GM12878 (cell line): ENCODE measurements at regions not wholly inside any gene's neighbourhood (a gene's known extent, or its start where the extent isn't known, plus 50 kb on each side); places are given as distances from the start of the nearest gene placed in this dataset.

Source experiments
- CHD2 ChIP-seq: IDR thresholded peaks from 2 replicates; pipeline ENCODE4 v1.6.1; 2011; ENCODE audit warnings: low read depth, low read length, improper control_type of control experiment, borderline replicate concordance
- EP300 ChIP-seq, 2 experiments: fragments of 150-350 bp in 1 of 2; IDR thresholded peaks; 2 replicates each; pipeline ENCODE4 v1.6.1; 2011 to 2012; ENCODE audit warnings: low read depth in 2 of 2, low read length in 2 of 2, borderline replicate concordance in 1 of 2, improper control_type of control experiment in 1 of 2, inconsistent platforms in 1 of 2; ENCODE audit not compliant: control insufficient read depth in 1 of 2
- ETV6 ChIP-seq, 2 experiments: fragments of 450-650 bp in 1 of 2; IDR thresholded peaks in 1 of 2; conservative IDR thresholded peaks in 1 of 2; 2 replicates each; pipeline ENCODE4 v1.6.1; 2014; ENCODE audit warnings: antibody characterized with exemption in 1 of 2, borderline replicate concordance in 1 of 2, low read depth in 1 of 2, mild to moderate bottlenecking in 1 of 2, moderate library complexity in 1 of 2
- GATAD2B ChIP-seq: fragments of 450-650 bp; conservative IDR thresholded peaks from 2 replicates; pipeline ENCODE4 v1.6.1; 2017; ENCODE audit warnings: low read depth, mild to moderate bottlenecking, moderate library complexity
- HCFC1 ChIP-seq: fragments of 150-350 bp; IDR thresholded peaks from 2 replicates; pipeline ENCODE4 v1.6.1; 2014; ENCODE audit warnings: low read length
- IRF4 ChIP-seq: IDR thresholded peaks from 2 replicates; pipeline ENCODE4 v1.6.1; 2011; ENCODE audit warnings: low read depth, low read length
- KLF5 ChIP-seq: fragments of 450-650 bp; IDR thresholded peaks from 2 replicates; pipeline ENCODE4 v1.6.1; 2014; ENCODE audit warnings: mild to moderate bottlenecking; ENCODE audit not compliant: partially characterized antibody
- MEF2B ChIP-seq: fragments of 450-650 bp; IDR thresholded peaks from 2 replicates; pipeline ENCODE4 v1.6.1; 2018; ENCODE audit warnings: mild to moderate bottlenecking, moderate library complexity; ENCODE audit not compliant: partially characterized antibody, poor library complexity, severe bottlenecking
- NFIC ChIP-seq: IDR thresholded peaks from 2 replicates; pipeline ENCODE4 v1.6.1; 2012; ENCODE audit warnings: low read depth, mild to moderate bottlenecking, inconsistent platforms, low read length, moderate library complexity
- NFYA ChIP-seq: IDR thresholded peaks from 2 replicates; pipeline ENCODE4 v1.6.1; 2011; ENCODE audit warnings: low read depth, mild to moderate bottlenecking, low read length, improper control_type of control experiment, borderline replicate concordance
- NR2C2 ChIP-seq: IDR thresholded peaks from 2 replicates; pipeline ENCODE4 v1.6.1; 2011; ENCODE audit warnings: borderline replicate concordance, low read depth; ENCODE audit not compliant: control insufficient read depth, insufficient read length
- PML ChIP-seq: IDR thresholded peaks from 2 replicates; pipeline ENCODE4 v1.6.1; 2012; ENCODE audit warnings: low read length, inconsistent platforms
- SP1 ChIP-seq: IDR thresholded peaks from one replicate; pipeline ENCODE4 v1.6.1; 2011; ENCODE audit warnings: low read depth, low read length
- SPI1 ChIP-seq: IDR thresholded peaks from 2 replicates; pipeline ENCODE4 v1.6.1; 2011; ENCODE audit warnings: low read depth, mild to moderate bottlenecking, low read length, moderate library complexity, borderline replicate concordance; ENCODE audit not compliant: insufficient read depth
- WRNIP1 ChIP-seq: IDR thresholded peaks from 2 replicates; pipeline ENCODE4 v1.6.1; 2011; ENCODE audit warnings: low read depth, low read length, improper control_type of control experiment, borderline replicate concordance
- YBX1 ChIP-seq: fragments of 450-650 bp; IDR thresholded peaks from 2 replicates; pipeline ENCODE4 v1.6.1; 2016; ENCODE audit warnings: antibody characterized with exemption
- ZNF274 ChIP-seq: IDR thresholded peaks from one replicate; pipeline ENCODE4 v1.8.0; 2011; ENCODE audit not compliant: insufficient read length, insufficient read depth
- TF ChIP-seq, protein P1 (sequence below): fragments of 450-650 bp; IDR thresholded peaks from 2 replicates; pipeline ENCODE4 v1.6.1; 2018; ENCODE audit warnings: borderline replicate concordance, mild to moderate bottlenecking; ENCODE audit not compliant: partially characterized antibody
- TF ChIP-seq, protein P2 (sequence below): IDR thresholded peaks from 2 replicates; pipeline ENCODE4 v1.6.1; 2011; ENCODE audit warnings: mild to moderate bottlenecking, low read depth, low read length, moderate library complexity; ENCODE audit not compliant: insufficient replicate concordance
- TF ChIP-seq, protein P3 (sequence below): IDR thresholded peaks from 2 replicates; pipeline ENCODE4 v1.6.1; 2012; ENCODE audit warnings: improper control_type of control experiment, low read depth, low read length; ENCODE audit not compliant: insufficient replicate concordance

GRCh38 chr7:25894902-25895791 is 256.9 kb upstream of the NFE2L3 start (continued):
- TF ChIP-seq NFIC (peak; percentile 88), CHD2 (peak; percentile 46), GATAD2B (peak; percentile 33; the same call in 1 of the 2 replicates), NR2C2 (no peak), KLF5 (no peak), NFYA (no peak), YBX1 (no peak), WRNIP1 (no peak), IRF4 (peak; percentile 95), ETV6 (conservative IDR thresholded peaks at IDR 0.05 in 1 of 2, IDR thresholded peaks at IDR 0.05 in 1 of 2; ENCODE audit: borderline replicate concordance in 1 of 2, low read depth in 1 of 2) (peak in 1 of 2 experiments; percentile 98; a peak in 2 of 4 replicates), SPI1 (peak; percentile 96), ZNF274 (no peak), SP1 (peak; percentile 42), EP300 (IDR thresholded peaks at IDR 0.05; ENCODE audit: borderline replicate concordance in 1 of 2, control insufficient read depth in 1 of 2, low read depth in 2 of 2, low read length in 2 of 2) (peak; percentile 81 to 93), PML (peak; percentile 31; the same call in 1 of the 2 replicates), MEF2B (peak; percentile 75), HCFC1 (no peak)
- TF ChIP-seq, protein P1, sequence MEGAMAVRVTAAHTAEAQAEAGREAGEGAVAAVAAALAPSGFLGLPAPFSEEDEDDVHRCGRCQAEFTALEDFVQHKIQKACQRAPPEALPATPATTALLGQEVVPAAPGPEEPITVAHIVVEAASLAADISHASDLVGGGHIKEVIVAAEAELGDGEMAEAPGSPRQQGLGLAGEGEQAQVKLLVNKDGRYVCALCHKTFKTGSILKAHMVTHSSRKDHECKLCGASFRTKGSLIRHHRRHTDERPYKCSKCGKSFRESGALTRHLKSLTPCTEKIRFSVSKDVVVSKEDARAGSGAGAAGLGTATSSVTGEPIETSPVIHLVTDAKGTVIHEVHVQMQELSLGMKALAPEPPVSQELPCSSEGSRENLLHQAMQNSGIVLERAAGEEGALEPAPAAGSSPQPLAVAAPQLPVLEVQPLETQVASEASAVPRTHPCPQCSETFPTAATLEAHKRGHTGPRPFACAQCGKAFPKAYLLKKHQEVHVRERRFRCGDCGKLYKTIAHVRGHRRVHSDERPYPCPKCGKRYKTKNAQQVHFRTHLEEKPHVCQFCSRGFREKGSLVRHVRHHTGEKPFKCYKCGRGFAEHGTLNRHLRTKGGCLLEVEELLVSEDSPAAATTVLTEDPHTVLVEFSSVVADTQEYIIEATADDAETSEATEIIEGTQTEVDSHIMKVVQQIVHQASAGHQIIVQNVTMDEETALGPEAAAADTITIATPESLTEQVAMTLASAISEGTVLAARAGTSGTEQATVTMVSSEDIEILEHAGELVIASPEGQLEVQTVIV: no peak
- TF ChIP-seq, protein P2, sequence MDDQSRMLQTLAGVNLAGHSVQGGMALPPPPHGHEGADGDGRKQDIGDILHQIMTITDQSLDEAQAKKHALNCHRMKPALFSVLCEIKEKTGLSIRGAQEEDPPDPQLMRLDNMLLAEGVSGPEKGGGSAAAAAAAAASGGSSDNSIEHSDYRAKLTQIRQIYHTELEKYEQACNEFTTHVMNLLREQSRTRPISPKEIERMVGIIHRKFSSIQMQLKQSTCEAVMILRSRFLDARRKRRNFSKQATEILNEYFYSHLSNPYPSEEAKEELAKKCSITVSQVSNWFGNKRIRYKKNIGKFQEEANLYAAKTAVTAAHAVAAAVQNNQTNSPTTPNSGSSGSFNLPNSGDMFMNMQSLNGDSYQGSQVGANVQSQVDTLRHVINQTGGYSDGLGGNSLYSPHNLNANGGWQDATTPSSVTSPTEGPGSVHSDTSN: no peak
- TF ChIP-seq, protein P3, sequence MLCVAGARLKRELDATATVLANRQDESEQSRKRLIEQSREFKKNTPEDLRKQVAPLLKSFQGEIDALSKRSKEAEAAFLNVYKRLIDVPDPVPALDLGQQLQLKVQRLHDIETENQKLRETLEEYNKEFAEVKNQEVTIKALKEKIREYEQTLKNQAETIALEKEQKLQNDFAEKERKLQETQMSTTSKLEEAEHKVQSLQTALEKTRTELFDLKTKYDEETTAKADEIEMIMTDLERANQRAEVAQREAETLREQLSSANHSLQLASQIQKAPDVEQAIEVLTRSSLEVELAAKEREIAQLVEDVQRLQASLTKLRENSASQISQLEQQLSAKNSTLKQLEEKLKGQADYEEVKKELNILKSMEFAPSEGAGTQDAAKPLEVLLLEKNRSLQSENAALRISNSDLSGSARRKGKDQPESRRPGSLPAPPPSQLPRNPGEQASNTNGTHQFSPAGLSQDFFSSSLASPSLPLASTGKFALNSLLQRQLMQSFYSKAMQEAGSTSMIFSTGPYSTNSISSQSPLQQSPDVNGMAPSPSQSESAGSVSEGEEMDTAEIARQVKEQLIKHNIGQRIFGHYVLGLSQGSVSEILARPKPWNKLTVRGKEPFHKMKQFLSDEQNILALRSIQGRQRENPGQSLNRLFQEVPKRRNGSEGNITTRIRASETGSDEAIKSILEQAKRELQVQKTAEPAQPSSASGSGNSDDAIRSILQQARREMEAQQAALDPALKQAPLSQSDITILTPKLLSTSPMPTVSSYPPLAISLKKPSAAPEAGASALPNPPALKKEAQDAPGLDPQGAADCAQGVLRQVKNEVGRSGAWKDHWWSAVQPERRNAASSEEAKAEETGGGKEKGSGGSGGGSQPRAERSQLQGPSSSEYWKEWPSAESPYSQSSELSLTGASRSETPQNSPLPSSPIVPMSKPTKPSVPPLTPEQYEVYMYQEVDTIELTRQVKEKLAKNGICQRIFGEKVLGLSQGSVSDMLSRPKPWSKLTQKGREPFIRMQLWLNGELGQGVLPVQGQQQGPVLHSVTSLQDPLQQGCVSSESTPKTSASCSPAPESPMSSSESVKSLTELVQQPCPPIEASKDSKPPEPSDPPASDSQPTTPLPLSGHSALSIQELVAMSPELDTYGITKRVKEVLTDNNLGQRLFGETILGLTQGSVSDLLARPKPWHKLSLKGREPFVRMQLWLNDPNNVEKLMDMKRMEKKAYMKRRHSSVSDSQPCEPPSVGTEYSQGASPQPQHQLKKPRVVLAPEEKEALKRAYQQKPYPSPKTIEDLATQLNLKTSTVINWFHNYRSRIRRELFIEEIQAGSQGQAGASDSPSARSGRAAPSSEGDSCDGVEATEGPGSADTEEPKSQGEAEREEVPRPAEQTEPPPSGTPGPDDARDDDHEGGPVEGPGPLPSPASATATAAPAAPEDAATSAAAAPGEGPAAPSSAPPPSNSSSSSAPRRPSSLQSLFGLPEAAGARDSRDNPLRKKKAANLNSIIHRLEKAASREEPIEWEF: no peak
